Vagina (tissue), 2 donors: ENCODE measurements at regions not wholly inside any gene's neighbourhood (a gene's known extent, or its start where the extent isn't known, plus 50 kb on each side); places are given as distances from the start of the nearest gene placed in this dataset.

ENCODE experiments used
- DNase-seq, 2 donors: peaks; one replicate each; pipeline ENCODE4 v3.0.0-alpha.2; 2017; ENCODE audit errors: extremely low spot score in 2 of 2
- H3K27ac ChIP-seq: fragments of 200-600 bp; sonication (generic); one replicate; pipeline ENCODE4 v1.5.1; 2019
- H3K27me3 ChIP-seq: fragments of 200-600 bp; sonication (generic); one replicate; pipeline ENCODE4 v1.5.1; 2019
- H3K36me3 ChIP-seq, 2 donors: fragments of 200-600 bp; sonication (generic); one replicate each; pipeline ENCODE4 v1.5.1; 2017 to 2019
- H3K4me1 ChIP-seq: fragments of 200-600 bp; sonication (generic); one replicate; pipeline ENCODE4 v1.5.1; 2019
- H3K4me3 ChIP-seq, 2 donors: fragments of 200-600 bp; sonication (generic); 1 replicate in 1 of 2; 2 replicates in 1 of 2; pipeline ENCODE4 v1.5.1; 2016 to 2019
- H3K9me3 ChIP-seq: fragments of 200-600 bp; sonication (generic); one replicate; pipeline ENCODE4 v1.5.1; 2019
- CTCF ChIP-seq, 3 experiments: fragments of 450-650 bp in 2 of 3; fragments of 200-600 bp in 1 of 3; sonication (generic) in 1 of 3; IDR thresholded peaks; one replicate each; pipeline ENCODE4 v1.5.1; 2017 to 2019; ENCODE audit warnings: antibody characterized with exemption in 3 of 3, mild to moderate bottlenecking in 2 of 3, moderate library complexity in 2 of 3
- POLR2A ChIP-seq, 2 donors: fragments of 450-650 bp; IDR thresholded peaks; one replicate each; pipeline ENCODE4 v1.6.1; 2017; ENCODE audit warnings: antibody characterized with exemption in 2 of 2, mild to moderate bottlenecking in 2 of 2, moderate library complexity in 2 of 2
- POLR2AphosphoS5 ChIP-seq, 2 donors: sonication (generic); formaldehyde crosslinking; IDR thresholded peaks; one replicate each; pipeline ENCODE4 v1.9.0; 2017; ENCODE audit warnings: antibody characterized with exemption in 2 of 2, mild to moderate bottlenecking in 2 of 2, low read depth in 1 of 2; ENCODE audit not compliant: insufficient read depth in 1 of 2
- intact Hi-C: fragments of 100-400 bp; cut with DNase I; formaldehyde crosslinking; loops from one replicate; pipeline ENCODE4 v1.15.1; 2023

GRCh38 chr5:71894091-71894490 lies 175.0 kb downstream of the CARTPT start:
- intact Hi-C loops: no loop called here
- no peak overlapping the region for H3K4me3 ChIP-seq
- TF ChIP-seq POLR2AphosphoS5 (IDR thresholded peaks at IDR 0.05; ENCODE audit: insufficient read depth in 1 of 2, low read depth in 1 of 2): no peak
- no peak for TF ChIP-seq POLR2A (IDR thresholded peaks at IDR 0.05)
- TF ChIP-seq CTCF (IDR thresholded peaks at IDR 0.05): no peak
- no peaks in the 10 kb centered on the region for H3K4me1 ChIP-seq
- H3K27me3 ChIP-seq: no peaks in the 10 kb centered on the region
- H3K36me3 ChIP-seq: no peaks in the 10 kb centered on the region
- H3K27ac ChIP-seq: no peak overlapping the region
- H3K9me3 ChIP-seq: no peaks in the 10 kb centered on the region
- DNase-seq: peak in 1 of 2 donors; percentile 67

GRCh38 chr5:71895546-71895945 lies 176.5 kb downstream of the CARTPT start:
- H3K36me3 ChIP-seq: no peaks in the 10 kb centered on the region
- H3K4me1 ChIP-seq: no peaks in the 10 kb centered on the region
- H3K27me3 ChIP-seq: no peaks in the 10 kb centered on the region
- DNase-seq: no peak
- TF ChIP-seq POLR2A (IDR thresholded peaks at IDR 0.05) (no peak), POLR2AphosphoS5 (IDR thresholded peaks at IDR 0.05; ENCODE audit: insufficient read depth in 1 of 2, low read depth in 1 of 2) (no peak), CTCF (IDR thresholded peaks at IDR 0.05) (no peak)
- intact Hi-C loops: no loop called here
- H3K9me3 ChIP-seq: no peaks in the 10 kb centered on the region
- no peak overlapping the region for H3K27ac ChIP-seq
- no peak overlapping the region for H3K4me3 ChIP-seq

- Histone ChIP-seq H3K9me3 (no peaks in the 10 kb centered on the region), H3K27ac (no peak overlapping the region), H3K27me3 (no peaks in the 10 kb centered on the region), H3K4me1 (no peaks in the 10 kb centered on the region), H3K4me3 (no peak overlapping the region), H3K36me3 (no peaks in the 10 kb centered on the region)
- TF ChIP-seq CTCF (IDR thresholded peaks at IDR 0.05) (no peak), POLR2A (IDR thresholded peaks at IDR 0.05) (no peak), POLR2AphosphoS5 (IDR thresholded peaks at IDR 0.05; ENCODE audit: insufficient read depth in 1 of 2, low read depth in 1 of 2) (no peak)
- intact Hi-C loops: no loop called here
- DNase-seq: peak in 1 of 2 donors; percentile 40
Observed at GRCh38 chr5:71899865-71900342, 180.8 kb downstream of the CARTPT start.

- TF ChIP-seq CTCF (IDR thresholded peaks at IDR 0.05): no peak
- TF ChIP-seq POLR2A (IDR thresholded peaks at IDR 0.05): no peak
- no peak for TF ChIP-seq POLR2AphosphoS5 (IDR thresholded peaks at IDR 0.05; ENCODE audit: insufficient read depth in 1 of 2, low read depth in 1 of 2)
Observed at GRCh38 chr5:71903808-71904207, 184.7 kb downstream of the CARTPT start.

GRCh38 chr5:71904852-71905251 lies 185.8 kb downstream of the CARTPT start:
- Histone ChIP-seq H3K9me3 (no peaks in the 10 kb centered on the region), H3K4me1 (peaks cover 15% of the 10 kb centered on the region), H3K27ac (no peak overlapping the region), H3K36me3 (no peaks in the 10 kb centered on the region), H3K27me3 (no peaks in the 10 kb centered on the region), H3K4me3 (no peak overlapping the region)
- TF ChIP-seq POLR2AphosphoS5 (IDR thresholded peaks at IDR 0.05; ENCODE audit: insufficient read depth in 1 of 2, low read depth in 1 of 2) (no peak), CTCF (IDR thresholded peaks at IDR 0.05) (no peak), POLR2A (IDR thresholded peaks at IDR 0.05) (no peak)
- intact Hi-C loops: no loop called here
- no peak for DNase-seq

More at GRCh38 chr5:71903808-71904207, 184.7 kb downstream of the CARTPT start:
- intact Hi-C loops: no loop called here
- DNase-seq: no peak
- H3K4me3 ChIP-seq: no peak overlapping the region
- H3K4me1 ChIP-seq: peaks cover 15% of the 10 kb centered on the region
- H3K27me3 ChIP-seq: no peaks in the 10 kb centered on the region
- no peak overlapping the region for H3K27ac ChIP-seq
- H3K36me3 ChIP-seq: no peaks in the 10 kb centered on the region
- no peaks in the 10 kb centered on the region for H3K9me3 ChIP-seq
